Natural killer cell (primary cell): ENCODE measurements at regions not wholly inside any gene's neighbourhood (a gene's known extent, or its start where the extent isn't known, plus 50 kb on each side); places are given as distances from the start of the nearest gene placed in this dataset.

Experiments used
- ATAC-seq, 3 donors: fragments of 150-1000 bp in 2 of 3; fragments of 200-7000 bp in 1 of 3; cut with Tn5 transposase; 1 replicate in 1 of 3; 2 replicates in 2 of 3; pipeline ENCODE4 v1.10.0; 2021; ENCODE audit warnings: mild to moderate bottlenecking in 2 of 3, moderate library complexity in 2 of 3
- DNase-seq, 2 donors: peaks; one replicate each; pipeline versions ENCODE4 v3.0.0 to v3.0.0-alpha.2; 2013 to 2021; ENCODE audit warnings: mixed read lengths in 1 of 2
- H3K27ac ChIP-seq: one replicate; pipeline ENCODE4 v1.5.1; 2013; ENCODE audit warnings: mild to moderate bottlenecking, low read length
- H3K27me3 ChIP-seq: one replicate; pipeline ENCODE4 v1.6.1; 2013; ENCODE audit warnings: low read length; ENCODE audit not compliant: control insufficient read depth, insufficient read depth
- H3K36me3 ChIP-seq: one replicate; pipeline ENCODE4 v1.6.1; 2013; ENCODE audit warnings: low read length; ENCODE audit not compliant: control insufficient read depth, insufficient read depth
- H3K4me1 ChIP-seq: one replicate; pipeline ENCODE4 v1.6.1; 2013; ENCODE audit warnings: low read length; ENCODE audit not compliant: control insufficient read depth, insufficient read depth
- H3K4me3 ChIP-seq: one replicate; pipeline ENCODE4 v1.5.1; 2013; ENCODE audit warnings: low read length
- H3K9me3 ChIP-seq: one replicate; pipeline ENCODE4 v1.6.1; 2013; ENCODE audit warnings: low read length; ENCODE audit not compliant: control insufficient read depth, insufficient read depth
- H3K27ac Mint-ChIP-seq, 2 donors: one replicate each; pipeline ENCODE4 v1.8.0; 2022; ENCODE audit warnings: mild to moderate bottlenecking in 2 of 2, mixed read lengths in 2 of 2, moderate library complexity in 1 of 2
- H3K27me3 Mint-ChIP-seq, 2 donors: one replicate each; pipeline ENCODE4 v1.8.0; 2022; ENCODE audit warnings: low read depth in 2 of 2, mixed read lengths in 2 of 2
- H3K36me3 Mint-ChIP-seq: one replicate; pipeline ENCODE4 v1.8.0; 2022; ENCODE audit warnings: mixed read lengths
- H3K4me1 Mint-ChIP-seq, 2 donors: one replicate each; pipeline ENCODE4 v1.8.0; 2022; ENCODE audit warnings: mixed read lengths in 2 of 2
- H3K4me3 Mint-ChIP-seq: one replicate; pipeline ENCODE4 v1.8.0; 2022; ENCODE audit warnings: mild to moderate bottlenecking, moderate library complexity, mixed read lengths
- H3K9me3 Mint-ChIP-seq, 2 donors: one replicate each; pipeline ENCODE4 v1.8.0; 2022; ENCODE audit warnings: mixed read lengths in 2 of 2
- CTCF ChIP-seq: fragments of 200-600 bp; IDR thresholded peaks from one replicate; pipeline ENCODE4 v1.8.0; 2022; ENCODE audit warnings: antibody characterized with exemption
- WGBS: methylation state at CpG from one replicate; pipeline ENCODE4 v1.1.7; 2013; ENCODE audit warnings: missing lambda C conversion rate; ENCODE audit not compliant: insufficient coverage; 5-methylcytosine and 5-hydroxymethylcytosine counted together
- intact Hi-C: fragments of 100-400 bp; cut with micrococcal nuclease; formaldehyde crosslinking; loops from one replicate; pipeline ENCODE4 v1.14.2; 2022

DNA sequence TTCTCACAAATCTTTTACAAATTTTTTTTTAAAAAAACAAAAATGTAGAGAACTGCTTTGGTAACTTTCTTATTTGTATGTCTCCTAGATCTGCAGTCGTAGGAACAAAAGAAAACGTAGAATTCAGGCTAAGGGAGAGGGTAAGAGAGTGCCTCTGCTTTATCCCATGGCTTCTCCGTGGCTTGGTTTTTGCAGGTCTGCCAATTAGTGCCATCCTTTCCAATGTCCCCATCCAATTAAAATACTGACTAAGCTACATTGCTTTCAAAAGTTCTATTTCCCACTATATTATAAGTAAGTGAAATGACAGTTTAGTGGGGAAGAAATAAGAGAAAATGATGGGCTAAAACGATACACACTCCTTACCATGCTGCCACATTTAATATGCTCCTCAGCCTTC is 209.3 kb downstream of the CRPPA start:
- H3K4me1 ChIP-seq: no peaks in the 10 kb centered on the region
- H3K36me3 Mint-ChIP-seq: no peaks in the 10 kb centered on the region
- no peak overlapping the region for H3K27ac ChIP-seq
- no peaks in the 10 kb centered on the region for H3K27me3 ChIP-seq
- DNase-seq (no peak), ATAC-seq (no peak)
- no peaks in the 10 kb centered on the region for H3K9me3 Mint-ChIP-seq
- H3K27ac Mint-ChIP-seq: no peak overlapping the region
- 93% methylated on average over 3 of the region's 4 CpGs for WGBS
- no peak overlapping the region for H3K4me3 Mint-ChIP-seq
- H3K27me3 Mint-ChIP-seq: no peaks in the 10 kb centered on the region
- intact Hi-C loops: no loop called here
- TF ChIP-seq CTCF: no peak
- H3K4me3 ChIP-seq: no peak overlapping the region
- no peaks in the 10 kb centered on the region for H3K9me3 ChIP-seq
- H3K4me1 Mint-ChIP-seq: no peaks in the 10 kb centered on the region
- H3K36me3 ChIP-seq: no peaks in the 10 kb centered on the region

DNA sequence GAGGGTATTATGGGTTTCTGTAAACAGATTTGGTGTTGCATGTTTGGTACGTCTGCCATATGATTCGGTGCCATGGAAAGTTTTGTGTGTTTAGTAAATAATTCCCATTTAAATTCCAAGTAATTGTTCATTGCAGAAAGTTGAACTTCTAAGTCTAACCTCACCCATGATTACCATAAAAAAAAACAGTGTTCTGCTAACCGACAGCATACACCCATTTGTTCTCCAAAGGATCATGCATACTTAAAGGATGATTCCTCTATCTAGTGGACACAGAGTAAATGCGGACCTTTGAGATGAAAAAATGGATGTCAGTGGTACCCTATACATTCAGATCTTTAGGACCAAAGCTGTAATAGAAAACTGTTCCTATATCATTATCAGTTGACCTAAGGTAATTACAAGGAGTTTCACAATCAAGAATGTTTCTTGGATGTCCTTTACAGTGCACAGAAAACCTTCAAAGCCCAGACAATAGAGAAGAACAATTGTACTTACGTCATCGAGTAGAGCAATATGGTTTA is 209.9 kb downstream of the CRPPA start:
- intact Hi-C loops: no loop called here
- Mint-ChIP-seq H3K9me3 (no peaks in the 10 kb centered on the region), H3K4me3 (no peak overlapping the region), H3K27me3 (no peaks in the 10 kb centered on the region), H3K4me1 (no peaks in the 10 kb centered on the region), H3K36me3 (no peaks in the 10 kb centered on the region), H3K27ac (no peak overlapping the region)
- DNase-seq (no peak), ATAC-seq (no peak)
- Histone ChIP-seq H3K4me1 (no peaks in the 10 kb centered on the region), H3K27ac (no peak overlapping the region), H3K4me3 (no peak overlapping the region), H3K36me3 (no peaks in the 10 kb centered on the region), H3K27me3 (no peaks in the 10 kb centered on the region), H3K9me3 (no peaks in the 10 kb centered on the region)
- WGBS: 94% methylated on average over 2 of the region's 6 CpGs
- no peak for TF ChIP-seq CTCF

GRCh38 chr7:16210171-16210570 is 211.2 kb downstream of the CRPPA start:
- Histone ChIP-seq H3K27me3 (no peaks in the 10 kb centered on the region), H3K27ac (no peak overlapping the region), H3K9me3 (no peaks in the 10 kb centered on the region), H3K36me3 (no peaks in the 10 kb centered on the region), H3K4me3 (no peak overlapping the region), H3K4me1 (no peaks in the 10 kb centered on the region)
- intact Hi-C loops: no loop called here
- Mint-ChIP-seq H3K4me3 (no peak overlapping the region), H3K27me3 (no peaks in the 10 kb centered on the region), H3K27ac (no peak overlapping the region), H3K4me1 (no peaks in the 10 kb centered on the region), H3K9me3 (no peaks in the 10 kb centered on the region), H3K36me3 (no peaks in the 10 kb centered on the region)
- ATAC-seq (no peak), DNase-seq (no peak)
- WGBS: 98% methylated on average over 2 of the region's 2 CpGs
- TF ChIP-seq CTCF: no peak

GRCh38 chr7:16207321-16207720 is 214.0 kb downstream of the CRPPA start:
- Mint-ChIP-seq H3K36me3 (no peaks in the 10 kb centered on the region), H3K27ac (no peak overlapping the region), H3K9me3 (no peaks in the 10 kb centered on the region), H3K4me3 (no peak overlapping the region), H3K4me1 (no peaks in the 10 kb centered on the region), H3K27me3 (no peaks in the 10 kb centered on the region)
- WGBS: 90% methylated on average over 2 of the region's 2 CpGs
- no peak for DNase-seq
- ATAC-seq: no peak
- no peak overlapping the region for H3K27ac ChIP-seq
- H3K9me3 ChIP-seq: no peaks in the 10 kb centered on the region
- no peak overlapping the region for H3K4me3 ChIP-seq
- no peaks in the 10 kb centered on the region for H3K36me3 ChIP-seq
- H3K27me3 ChIP-seq: no peaks in the 10 kb centered on the region
- intact Hi-C loops: no loop called here
- TF ChIP-seq CTCF: no peak
- H3K4me1 ChIP-seq: no peaks in the 10 kb centered on the region
